NCI-H524 (cell line): ENCODE measurements at regions not wholly inside any gene's neighbourhood (a gene's known extent, or its start where the extent isn't known, plus 50 kb on each side); places are given as distances from the start of the nearest gene placed in this dataset.

ENCODE experiments used
- DNase-seq, 2 experiments: peaks; one replicate each; lab custom pipeline; 2025; lab: John Stamatoyannopoulos, UW

DNA sequence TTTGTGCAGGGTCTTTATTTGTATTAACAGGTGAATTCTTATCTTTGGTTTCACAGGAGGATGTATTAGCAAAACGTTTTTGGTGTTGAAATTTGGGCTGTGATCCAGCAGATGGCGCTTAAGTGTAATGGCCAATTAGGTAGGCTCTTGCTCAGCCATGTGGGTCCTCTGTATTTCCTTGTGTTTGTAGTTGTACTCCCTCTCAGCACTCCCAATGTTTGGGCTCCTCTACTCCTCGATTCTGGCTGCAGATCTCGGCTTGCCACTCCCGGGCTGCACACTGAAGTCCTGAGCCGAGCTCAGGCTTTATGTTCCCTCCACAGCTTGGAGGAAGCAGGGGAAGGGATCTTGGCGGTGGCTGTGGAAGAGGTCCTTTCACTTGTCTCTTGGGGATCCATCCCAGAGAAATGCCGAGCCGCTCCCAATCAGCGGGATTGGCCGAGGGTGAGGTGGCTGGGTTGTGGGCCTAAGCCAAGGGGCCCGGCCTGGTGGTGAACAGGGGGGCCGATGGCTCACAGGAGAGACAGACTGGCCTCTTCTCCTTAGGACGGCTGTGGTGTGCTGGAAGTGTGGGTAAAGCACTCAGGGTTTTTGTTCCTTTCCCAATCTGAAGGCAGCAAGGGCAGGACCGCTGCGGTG, 133.7 kb downstream of the AEBP2 start:
- peak; percentile 36 to 65 for DNase-seq

DNA sequence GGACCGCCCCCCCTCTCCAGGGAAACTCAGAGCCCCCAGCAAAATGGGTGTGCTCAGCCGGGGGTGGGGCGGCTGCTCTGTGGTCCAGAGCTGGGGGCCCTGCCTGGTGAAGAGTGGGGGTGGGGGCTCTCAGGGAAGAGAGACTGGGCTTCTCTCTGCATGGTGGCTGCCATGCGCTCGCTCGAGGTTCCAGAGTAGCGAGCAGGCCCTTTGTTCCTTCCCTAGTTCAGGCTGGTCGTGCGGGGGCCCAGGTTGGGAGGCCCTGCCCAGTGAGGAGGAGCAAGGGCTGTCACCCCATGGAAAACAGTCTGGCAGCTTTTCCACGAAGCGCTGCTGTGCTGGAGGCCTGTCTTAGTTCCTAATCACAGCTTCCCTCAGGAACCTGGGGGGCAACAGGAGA, 134.6 kb downstream of the AEBP2 start:
- DNase-seq, result no peak

DNA sequence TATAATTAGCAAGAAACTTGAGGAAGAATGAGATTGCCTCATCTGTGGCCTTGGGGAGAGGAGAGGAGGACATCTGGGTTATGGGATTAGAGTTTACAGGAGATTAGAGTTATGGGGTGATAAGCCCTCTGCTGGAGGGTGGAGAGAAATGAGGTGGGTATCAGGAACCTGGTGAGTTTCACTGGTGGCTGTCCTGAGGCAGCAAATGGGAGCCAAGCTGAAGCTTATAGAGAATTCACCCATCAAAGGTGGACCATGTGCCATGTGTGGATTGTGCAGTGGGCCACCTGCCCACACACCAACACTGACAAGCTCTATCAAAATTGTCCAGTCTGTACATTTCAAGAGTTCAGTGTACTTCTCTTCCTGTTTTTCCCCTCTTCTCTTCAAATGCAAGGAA, 135.3 kb downstream of the AEBP2 start:
- peak; percentile 12 to 63 for DNase-seq

DNA sequence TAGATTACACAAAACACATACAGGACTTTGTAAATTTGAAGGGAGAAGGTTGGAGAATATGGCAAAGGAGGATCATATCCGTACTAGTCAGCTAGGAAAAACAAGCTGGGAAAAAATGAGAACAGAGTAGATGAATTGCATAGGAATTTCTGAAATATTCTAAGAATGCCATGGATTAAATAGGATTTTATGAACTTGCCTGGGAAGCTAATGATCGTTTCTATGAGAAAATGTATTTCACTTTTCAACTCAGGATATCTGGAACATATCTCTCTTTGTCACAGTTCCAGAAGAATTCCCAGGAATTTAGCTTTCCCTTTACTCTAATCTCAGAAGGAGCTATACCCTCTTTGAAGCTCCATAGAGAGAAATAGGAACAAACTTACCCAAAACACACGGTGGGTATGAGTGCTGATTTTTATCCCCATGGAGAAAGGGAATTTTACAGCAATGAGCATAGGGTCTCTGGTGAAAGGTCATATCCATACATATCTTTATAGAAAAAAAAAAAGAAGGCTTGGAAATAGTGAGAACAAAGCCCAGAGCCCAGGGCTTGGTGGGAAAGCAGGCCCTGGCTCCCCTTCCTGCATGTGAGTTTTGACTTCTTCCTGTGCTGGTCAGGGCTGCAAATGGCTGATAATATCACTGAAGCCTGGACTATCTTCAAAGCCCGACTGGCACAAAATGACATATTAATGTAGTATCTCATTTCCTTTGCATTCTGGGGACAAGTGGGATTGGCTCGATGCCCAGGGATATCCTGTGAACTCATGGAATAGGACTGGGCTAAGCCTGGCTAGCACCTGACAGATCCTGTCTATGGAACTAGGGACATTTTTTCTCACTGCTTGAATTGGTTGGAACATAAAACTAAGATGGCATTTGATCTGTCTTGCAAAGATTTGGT, 136.3 kb downstream of the AEBP2 start:
- peak; percentile 85 to 91 for DNase-seq

DNA sequence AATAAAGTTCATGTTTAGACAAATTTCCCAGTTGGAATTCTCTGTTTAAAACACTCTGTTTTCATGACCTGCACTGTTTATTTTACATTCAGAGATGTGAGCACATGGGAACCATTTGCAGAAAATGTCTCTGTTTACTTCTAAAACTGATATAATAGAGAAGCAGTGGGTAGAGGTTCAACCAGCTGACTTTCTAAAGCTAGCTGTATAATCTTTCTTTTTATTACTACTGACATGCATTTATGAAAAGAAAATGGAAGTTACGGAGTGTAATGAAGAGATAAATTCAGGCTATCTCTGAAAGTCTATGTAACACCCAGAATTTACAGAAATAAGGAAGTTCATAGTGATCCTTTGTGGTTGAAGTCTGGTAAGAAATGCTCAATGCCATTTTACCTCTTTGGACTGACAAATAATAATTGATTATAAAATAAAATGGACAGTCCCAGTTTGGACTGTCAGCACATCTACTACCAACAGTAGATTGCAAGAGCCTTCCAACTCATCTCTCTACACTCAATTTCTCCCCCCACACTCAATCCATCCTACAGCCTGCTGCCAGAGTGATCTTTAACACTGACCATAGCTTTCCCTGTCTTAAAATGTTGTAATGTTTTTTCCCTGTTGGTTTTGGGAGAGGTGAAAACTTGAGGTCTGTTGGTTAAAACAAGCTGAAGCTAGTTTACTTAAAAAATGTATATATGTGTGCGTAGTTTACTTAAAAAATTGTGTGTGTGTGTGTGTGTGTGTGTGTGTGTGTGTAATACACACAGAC, 137.4 kb downstream of the AEBP2 start:
- no peak for DNase-seq

DNA sequence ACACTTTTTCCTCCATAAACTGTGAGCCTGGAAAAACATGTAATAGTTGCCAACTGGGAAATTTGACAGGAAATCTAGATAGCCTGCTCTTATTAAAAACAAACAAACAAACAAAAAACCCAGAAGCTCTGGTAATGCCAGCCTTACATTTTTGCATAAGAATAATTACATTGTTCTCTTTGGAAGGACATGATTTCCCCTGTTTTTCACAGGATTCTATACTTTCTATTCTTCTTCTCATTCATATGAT, 137.9 kb downstream of the AEBP2 start:
- no peak for DNase-seq

DNA sequence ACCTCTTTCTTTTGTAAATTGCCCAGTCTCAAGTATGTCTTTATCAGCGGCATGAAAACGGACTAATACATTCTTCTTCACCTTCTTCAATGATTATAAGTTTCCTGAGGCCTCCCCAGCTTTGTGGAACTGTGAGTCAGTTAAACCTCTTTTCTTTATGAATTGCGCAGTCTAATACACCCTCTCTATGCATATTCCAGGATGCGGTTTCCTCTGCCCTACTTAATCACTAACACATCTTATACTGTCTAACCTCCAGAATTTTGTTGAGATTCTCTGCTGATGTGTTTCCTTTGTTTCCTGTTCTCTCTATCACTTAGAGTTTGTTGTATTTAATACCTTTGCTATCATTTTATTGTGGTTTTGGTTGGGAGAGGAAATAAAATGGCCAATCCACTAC, 145.4 kb downstream of the AEBP2 start:
- DNase-seq, result no peak

DNA sequence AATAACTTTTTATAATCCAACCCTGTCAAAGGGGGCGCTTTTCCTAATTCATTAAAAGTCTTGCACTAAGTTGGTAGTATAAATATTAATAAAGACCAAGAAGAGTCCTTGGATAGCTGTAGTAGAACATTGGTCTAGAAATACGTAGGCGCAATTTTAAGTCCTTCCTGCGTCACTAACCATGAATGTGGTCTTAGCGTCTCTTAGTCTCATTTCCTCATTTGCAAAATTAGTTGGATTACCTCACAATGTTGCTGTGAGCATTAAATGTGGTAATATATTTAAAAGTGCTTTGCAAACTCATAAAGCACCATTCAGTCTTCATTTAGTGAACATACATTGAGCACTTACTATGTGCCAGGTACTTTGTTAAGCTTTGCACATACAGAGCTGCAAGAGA, 149.7 kb downstream of the AEBP2 start:
- no peak for DNase-seq

DNA sequence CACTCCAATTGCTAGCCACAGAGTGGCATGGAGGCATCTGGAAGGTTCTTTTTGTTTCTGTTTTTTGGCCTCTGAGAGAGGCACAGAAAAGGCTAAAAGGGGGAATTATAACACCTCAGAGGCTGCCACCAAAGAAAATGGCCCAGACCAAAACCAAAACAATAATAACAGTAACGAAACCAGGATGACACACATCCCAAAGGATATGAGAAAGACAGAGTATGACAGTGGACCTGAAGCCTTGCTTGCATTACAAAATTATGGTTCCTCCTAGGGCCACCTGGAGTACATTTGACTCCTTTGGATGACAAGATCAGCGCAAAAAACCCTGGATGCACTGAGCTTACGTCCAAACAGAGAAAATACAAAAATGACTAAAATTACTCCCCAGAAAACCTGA, 152.7 kb downstream of the AEBP2 start:
- no peak for DNase-seq

DNA sequence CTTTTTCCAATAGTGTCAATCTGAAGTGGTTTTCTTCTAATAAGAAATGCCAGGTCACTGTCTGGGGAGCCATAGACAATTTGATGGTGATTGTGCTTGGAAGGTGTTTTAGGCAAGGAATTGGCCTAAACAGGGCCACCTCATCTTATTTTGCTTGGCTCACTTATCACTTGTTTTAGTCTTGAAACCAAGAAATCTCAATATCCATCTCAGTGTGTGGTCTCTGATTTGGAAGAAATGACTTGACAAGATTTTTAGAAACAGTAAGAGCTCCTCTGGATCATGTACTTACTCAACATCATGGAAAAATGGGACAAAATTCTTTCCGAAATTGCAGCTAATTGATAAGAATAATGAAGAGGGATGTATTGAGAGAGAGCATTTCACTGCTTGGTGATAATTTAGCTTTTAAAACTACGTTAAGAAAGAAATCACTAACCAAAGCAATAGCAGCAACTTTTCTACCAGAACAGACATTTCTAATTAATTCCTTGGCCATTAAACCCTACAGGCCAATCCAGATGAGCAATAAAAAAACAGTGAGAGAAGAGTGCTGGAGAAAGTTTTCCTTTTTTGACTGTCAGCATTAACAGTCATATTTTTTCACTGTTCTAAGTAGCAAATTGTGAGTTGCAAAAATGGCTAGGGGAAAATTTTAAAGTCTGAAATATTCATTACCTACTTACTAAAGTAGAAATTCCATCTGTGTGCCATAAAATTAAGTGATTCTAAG, 157.3 kb downstream of the AEBP2 start:
- DNase-seq, result no peak

DNA sequence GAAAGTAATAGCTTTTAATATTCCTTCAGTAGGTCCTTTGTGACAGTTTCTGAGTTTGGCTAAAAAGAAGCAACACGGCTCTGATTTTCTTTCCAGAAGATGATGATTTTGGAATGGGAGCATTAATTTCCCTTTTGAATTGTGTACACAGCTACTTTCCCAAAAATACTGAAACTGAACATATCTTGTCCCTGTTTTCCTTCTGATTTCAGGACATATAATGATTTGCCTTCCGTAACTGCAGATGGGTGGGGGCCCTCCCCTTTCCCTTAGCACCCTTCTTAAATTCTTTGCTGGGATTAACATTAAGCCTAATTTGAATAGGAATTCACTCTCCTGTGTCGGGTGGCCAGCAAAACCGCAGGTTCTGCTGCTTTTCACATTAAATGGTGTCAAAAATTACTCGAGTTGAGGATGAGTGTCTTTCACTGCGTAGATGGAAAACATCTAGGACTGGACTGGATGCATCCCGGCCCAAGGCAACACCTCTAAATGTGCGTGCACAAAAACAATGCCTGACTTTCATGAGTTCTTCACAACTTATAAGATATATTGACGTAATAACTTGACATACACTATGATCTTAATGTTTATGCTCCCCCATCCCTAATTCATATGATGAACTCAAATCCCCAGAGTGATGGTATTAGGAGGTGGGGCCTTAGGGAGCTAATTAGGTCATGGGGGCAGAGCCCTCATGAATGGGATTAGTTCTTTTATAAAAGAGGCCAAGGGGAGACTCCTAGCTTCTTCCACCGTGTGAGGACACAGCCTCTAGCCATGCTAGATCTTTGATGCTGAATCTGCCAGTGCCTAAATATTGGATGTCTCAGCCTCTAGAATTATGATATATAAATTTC, 158.1 kb downstream of the AEBP2 start:
- no peak for DNase-seq

DNA sequence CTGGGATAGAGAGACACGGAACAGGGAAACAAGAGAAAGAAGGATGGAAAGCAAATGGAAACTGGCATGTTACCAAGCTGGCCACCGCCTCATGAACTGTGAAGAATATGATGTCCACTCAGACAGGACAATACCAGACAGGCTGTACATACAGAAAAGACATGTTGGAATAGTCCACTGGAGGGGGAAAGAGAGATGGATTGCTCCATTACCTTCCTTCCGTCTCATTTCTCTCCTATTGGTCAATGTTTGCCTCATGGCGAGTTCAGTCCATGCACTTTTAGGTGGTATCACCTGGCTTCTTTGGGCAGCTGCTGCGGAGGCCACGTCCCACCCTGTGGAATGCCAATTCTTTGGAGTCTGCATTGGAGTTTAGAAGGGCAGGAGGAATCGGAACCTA, 166.4 kb downstream of the AEBP2 start:
- no peak for DNase-seq

DNA sequence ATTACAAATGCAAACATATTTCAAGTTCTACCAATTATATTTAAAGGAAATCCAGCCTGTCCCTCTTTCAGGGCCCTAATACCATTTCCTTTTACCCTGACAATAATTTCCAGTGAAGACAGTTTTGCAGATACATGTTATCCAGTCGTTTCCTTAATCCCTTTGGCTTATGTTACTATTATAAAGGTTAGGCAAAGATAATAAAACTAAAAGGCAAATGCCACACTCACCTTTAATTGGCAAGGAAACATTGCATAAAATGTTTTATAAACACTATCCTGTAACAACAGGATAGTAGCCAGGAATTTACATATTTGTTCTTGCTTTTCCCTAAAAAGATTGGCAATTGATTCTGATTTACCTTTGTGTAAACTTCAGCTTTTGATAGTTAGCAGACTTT, 168.7 kb downstream of the AEBP2 start:
- no peak for DNase-seq

DNA sequence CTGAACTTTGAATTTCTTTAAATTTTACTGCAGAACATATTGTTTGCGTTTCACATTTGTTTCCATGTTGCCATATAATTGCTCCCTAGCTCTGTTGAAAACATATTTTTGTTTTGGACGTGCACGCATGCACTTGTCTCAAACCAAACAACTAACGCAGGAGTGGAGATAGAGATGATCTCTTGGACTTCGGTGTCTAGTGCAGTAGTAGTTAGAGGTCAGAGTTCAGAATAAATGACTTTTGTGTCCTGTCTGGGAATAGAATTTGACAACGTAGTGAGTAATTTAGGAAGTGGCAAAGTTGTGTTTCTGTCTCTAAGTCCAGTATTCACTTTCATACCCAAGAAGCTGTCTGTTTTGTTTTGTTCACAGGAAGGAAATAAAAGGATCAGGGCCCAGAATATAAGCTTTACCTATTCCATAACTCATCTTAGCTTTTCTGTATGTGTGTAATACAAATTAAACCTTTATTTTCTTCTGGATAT, 173.8 kb downstream of the AEBP2 start:
- DNase-seq, result no peak

DNA sequence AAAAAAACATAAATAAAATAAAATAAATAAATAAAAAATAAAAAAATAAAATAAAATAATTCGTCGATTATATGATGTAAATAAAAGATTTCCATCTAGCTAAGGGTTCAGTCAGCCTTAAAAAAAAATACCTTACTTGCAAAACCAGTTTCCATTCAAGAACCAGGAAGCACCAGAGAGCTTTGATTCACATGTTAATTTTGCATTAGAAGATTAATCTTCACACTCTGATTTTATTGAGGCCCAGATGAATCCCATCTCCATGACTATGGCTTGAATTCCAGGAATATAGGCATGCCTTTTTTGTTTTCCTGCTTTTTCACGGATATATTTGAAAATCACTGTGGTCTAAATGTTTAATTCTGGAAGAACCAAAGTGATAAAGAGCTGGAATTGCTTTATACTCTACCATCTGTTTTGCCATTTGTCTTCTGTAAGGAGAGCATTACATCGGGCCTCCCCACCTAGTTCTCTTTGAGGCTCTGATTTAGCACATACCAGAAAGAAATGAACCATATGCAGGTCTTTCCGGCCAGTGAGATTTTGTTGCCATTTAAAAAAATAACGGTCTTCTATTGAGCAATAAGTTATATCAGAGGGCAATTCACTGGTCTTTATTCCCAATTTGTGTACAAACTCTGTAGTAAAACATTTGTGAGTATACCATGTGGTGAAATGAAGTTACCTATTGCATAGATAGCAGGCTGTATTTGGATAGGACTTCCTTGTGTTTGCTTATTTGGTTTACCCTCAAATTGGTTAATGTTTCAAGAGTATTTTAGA, 175.5 kb downstream of the AEBP2 start:
- DNase-seq, result peak; percentile 4 to 62

DNA sequence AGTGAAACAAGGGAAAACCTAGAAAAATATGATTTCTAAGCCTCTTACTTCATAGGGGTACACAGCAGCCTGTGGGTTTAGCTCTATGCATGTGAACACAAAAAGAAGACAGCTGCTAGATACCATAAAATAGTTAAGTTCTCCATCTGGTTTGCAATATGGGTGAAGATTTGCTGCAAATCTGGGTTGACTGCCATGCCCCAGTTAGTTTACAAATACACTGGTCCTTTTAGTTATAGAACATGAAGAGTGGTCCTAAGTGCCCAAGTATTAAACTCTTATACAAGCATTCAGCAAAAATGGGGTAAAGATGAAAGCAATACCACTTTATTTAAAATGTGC, 176.1 kb downstream of the AEBP2 start:
- DNase-seq, result peak; percentile 48 to 75

DNA sequence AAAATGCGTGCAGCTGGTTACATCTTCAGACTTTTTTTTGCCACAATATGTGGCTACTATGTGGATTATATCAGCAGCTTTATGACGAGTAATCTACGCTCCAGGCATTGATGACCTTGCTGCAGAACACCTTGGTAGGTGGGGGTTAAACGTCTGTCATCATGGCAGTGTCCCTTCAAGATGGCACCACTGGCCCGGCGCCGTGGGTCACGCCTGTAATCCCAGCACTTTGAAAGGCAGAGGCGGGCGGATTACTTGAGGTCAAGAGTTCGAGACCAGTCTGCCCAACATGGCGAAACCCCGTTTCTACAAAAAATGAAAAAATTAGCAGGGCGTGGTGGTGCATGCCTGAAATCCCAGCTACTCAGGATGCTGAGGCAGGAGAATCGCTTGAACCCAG, 177.5 kb downstream of the AEBP2 start:
- DNase-seq, result no peak

DNA sequence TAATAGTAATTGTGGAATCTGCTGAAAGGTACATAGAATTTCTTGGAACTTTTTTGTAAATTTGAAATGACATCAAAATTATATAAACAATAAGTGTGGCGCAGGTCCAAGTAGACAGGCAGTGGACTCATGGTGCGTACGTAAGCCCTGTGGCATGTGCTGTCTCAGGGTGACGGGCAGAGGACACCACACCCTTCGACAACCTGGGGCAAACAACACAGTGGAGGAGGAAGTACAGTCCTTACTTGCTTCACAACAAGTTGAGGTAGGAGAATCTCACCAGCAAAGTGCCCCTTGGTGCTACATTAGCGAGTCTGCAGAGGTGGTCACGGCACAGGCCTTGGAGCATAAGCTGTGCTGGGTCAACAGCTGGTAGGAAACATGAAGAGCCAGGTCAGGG, 180.9 kb downstream of the AEBP2 start:
- DNase-seq, result no peak

DNA sequence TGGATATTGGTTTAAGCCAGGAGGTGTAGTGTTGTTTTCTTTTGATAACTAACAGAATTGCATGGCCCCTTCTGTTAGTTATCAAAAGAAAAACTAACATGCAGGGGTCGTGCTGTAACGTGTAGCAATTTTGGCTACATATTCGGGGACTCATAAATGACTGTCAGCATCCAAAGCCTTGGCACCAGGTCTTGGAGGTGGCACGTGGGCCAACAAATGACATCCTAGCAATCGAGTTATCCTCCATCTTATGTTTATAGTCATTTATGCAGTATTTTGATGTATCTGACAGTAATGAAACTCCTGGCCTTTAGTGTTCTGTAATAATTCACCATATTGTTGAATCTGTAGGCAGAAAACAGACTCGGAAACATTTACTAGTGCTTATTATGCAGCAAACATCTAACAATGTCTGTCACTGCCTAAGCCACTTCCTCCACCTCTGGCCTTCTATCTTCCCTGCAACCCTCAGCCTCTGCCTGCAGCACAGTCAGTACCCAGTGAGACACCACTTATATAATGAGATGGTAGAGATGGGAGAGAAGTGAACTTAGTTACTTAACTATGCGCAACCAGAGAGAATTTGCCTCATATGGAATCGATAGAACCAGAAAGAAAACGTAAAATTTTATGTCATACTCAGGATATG, 184.6 kb downstream of the AEBP2 start:
- DNase-seq, result no peak

DNA sequence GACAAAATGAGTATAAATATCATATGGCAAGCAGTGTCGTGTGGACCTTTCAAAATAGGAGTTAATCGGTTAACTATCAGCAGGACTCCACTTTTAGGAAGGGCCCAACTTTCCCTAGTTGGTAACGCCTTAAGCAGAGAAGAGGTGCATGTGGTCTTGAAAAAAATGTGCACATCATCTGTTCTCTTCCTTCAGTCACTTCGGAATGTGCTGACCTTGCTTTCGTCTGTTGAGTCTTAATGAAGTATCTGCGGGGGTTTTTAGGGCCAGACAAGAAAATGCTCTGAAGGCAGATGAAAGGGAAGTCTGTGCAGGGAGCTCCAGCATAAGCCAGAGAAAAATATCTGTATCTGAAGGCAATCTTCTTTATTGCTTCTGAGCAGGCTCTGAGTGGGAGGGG, 185.2 kb downstream of the AEBP2 start:
- DNase-seq, result no peak
